Heart left ventricle (tissue), 13 donors: ENCODE measurements at regions not wholly inside any gene's neighbourhood (a gene's known extent, or its start where the extent isn't known, plus 50 kb on each side); places are given as distances from the start of the nearest gene placed in this dataset.

Source experiments
- POLR2A ChIP-seq, 2 donors: fragments of 450-650 bp; IDR thresholded peaks; one replicate each; pipeline ENCODE4 v1.6.1; 2017; ENCODE audit warnings: antibody characterized with exemption in 2 of 2, mild to moderate bottlenecking in 2 of 2, moderate library complexity in 2 of 2
- TF ChIP-seq, protein P1 (sequence below), 12 donors: fragments of 200-600 bp; sonication (generic) in 4 of 12; IDR thresholded peaks; one replicate each; pipeline versions ENCODE4 v1.5.0 to v1.8.0; 2018 to 2022; ENCODE audit warnings: antibody characterized with exemption in 12 of 12, mild to moderate bottlenecking in 5 of 12
- donor health status: ischemic (EF 13 %, LVEDD 7.1; RV severe dilation, severe dysfunction).
- donor health status: DM: no; HTN: yes; CAD: no.
- donor health status: DM: no; HTN: no; CAD: no.
- donor health status: ischemic (EF 25% LVEDD 6.9; RV normal size, moderate dysfunction).
- donor health status: ischemic (EF 25% LVEDD 5.7; RV mildly dilated, moderate dysfunction).
- donor health status: ischemic (EF 35%, LVEDD 5.7; RV mildly dilated, moderate dysfunction).
- donor health status: nonischemic (EF 11% LVEDD 7.7; RV severe dilation, severe dysfunction).
- donor health status: DM: yes; HTN: yes; CAD: no.
- donor health status: PGD.
- donor health status: ischemic (EF 29% LVEDD 5.4; RV normal size, mild dysfunction).
- donor health status: nonischemic (EF 23%, LVEDD 6.1; RV moderate dilation, normal function).

DNA sequence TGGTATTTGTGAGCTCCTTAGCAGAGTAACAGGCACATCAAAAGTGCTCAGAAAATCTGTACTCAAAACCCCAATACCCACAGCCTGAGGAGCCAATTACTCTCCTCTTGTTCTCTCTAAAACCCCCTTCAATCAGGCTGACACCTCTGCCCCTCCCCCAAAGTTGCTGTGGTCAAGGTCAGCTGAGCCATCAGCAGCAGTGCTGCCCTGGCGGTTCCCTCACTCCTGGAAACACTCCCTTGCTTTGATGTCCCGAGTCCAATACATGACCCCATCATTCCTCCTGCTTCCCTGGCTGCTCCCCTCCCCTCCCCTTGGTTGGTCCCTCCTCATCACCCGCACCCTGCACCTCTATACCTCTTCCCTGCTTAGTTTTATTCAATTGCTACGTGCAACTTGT lies 57.2 kb upstream of the C14orf132 start:
- TF ChIP-seq, protein P1, sequence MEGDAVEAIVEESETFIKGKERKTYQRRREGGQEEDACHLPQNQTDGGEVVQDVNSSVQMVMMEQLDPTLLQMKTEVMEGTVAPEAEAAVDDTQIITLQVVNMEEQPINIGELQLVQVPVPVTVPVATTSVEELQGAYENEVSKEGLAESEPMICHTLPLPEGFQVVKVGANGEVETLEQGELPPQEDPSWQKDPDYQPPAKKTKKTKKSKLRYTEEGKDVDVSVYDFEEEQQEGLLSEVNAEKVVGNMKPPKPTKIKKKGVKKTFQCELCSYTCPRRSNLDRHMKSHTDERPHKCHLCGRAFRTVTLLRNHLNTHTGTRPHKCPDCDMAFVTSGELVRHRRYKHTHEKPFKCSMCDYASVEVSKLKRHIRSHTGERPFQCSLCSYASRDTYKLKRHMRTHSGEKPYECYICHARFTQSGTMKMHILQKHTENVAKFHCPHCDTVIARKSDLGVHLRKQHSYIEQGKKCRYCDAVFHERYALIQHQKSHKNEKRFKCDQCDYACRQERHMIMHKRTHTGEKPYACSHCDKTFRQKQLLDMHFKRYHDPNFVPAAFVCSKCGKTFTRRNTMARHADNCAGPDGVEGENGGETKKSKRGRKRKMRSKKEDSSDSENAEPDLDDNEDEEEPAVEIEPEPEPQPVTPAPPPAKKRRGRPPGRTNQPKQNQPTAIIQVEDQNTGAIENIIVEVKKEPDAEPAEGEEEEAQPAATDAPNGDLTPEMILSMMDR (IDR thresholded peaks at IDR 0.05) = no peak
- TF ChIP-seq POLR2A (IDR thresholded peaks at IDR 0.05) = no peak
